WTC11 (cell line): ENCODE measurements at regions not wholly inside any gene's neighbourhood (a gene's known extent, or its start where the extent isn't known, plus 50 kb on each side); places are given as distances from the start of the nearest gene placed in this dataset.

Experiments used
- FOXK1 ChIP-seq: sonication (generic); formaldehyde crosslinking; IDR thresholded peaks from 2 replicates; pipeline ENCODE4 v1.8.0; 2022; ENCODE audit warnings: mild to moderate bottlenecking, moderate library complexity, missing genetic modification reagents
- JUN ChIP-seq: sonication (generic); formaldehyde crosslinking; IDR thresholded peaks from 2 replicates; pipeline ENCODE4 v1.8.0; 2023; ENCODE audit warnings: mild to moderate bottlenecking, missing genetic modification reagents
- NR3C1 ChIP-seq: sonication (generic); formaldehyde crosslinking; conservative IDR thresholded peaks from 2 replicates; pipeline ENCODE4 v1.8.1; 2023; ENCODE audit warnings: low read depth, mild to moderate bottlenecking, missing genetic modification reagents
- SOX15 ChIP-seq: fragments of 250-450 bp; sonication (Bioruptor Pico); IDR thresholded peaks from 2 replicates; pipeline ENCODE4 v1.9.0; 2021; ENCODE audit warnings: mild to moderate bottlenecking
- ZNF121 ChIP-seq: sonication (generic); formaldehyde crosslinking; IDR thresholded peaks from 2 replicates; pipeline ENCODE4 v1.8.0; 2023; ENCODE audit warnings: missing genetic modification reagents
- TF ChIP-seq, protein P1 (sequence below): fragments of 200-600 bp; IDR thresholded peaks from 2 replicates; pipeline ENCODE4 v1.8.0; 2022; ENCODE audit warnings: antibody characterized with exemption
- TF ChIP-seq, protein P2 (sequence below): fragments of 250-450 bp; sonication (Bioruptor Pico); IDR thresholded peaks from 2 replicates; pipeline ENCODE4 v1.9.0; 2021; ENCODE audit warnings: mild to moderate bottlenecking

DNA sequence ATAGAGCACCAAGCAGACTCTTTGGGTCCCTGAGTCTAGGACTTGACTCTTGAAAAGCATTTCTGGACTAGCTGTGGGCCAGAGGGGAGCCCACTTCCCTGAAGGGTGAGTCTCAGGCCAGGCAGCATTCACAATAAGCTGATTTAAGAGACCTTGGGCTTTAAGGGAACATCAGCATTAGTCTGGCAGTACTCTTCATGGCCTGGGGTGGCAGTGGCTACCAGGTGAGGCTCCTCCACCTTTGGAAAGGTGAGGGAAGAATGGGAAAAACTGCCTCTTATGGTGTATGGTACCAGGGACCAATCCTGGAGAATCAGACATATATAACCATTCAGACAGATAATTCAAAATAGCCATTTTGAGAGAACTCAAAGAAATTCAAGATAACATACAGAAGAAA is 599.9 kb upstream of the POU3F3 start:
- TF ChIP-seq NR3C1 (CRISPR knock-in tag) (no peak), SOX15 (no peak), FOXK1 (no peak), ZNF121 (CRISPR knock-in tag) (no peak), JUN (CRISPR knock-in tag) (no peak)
- TF ChIP-seq, protein P1, sequence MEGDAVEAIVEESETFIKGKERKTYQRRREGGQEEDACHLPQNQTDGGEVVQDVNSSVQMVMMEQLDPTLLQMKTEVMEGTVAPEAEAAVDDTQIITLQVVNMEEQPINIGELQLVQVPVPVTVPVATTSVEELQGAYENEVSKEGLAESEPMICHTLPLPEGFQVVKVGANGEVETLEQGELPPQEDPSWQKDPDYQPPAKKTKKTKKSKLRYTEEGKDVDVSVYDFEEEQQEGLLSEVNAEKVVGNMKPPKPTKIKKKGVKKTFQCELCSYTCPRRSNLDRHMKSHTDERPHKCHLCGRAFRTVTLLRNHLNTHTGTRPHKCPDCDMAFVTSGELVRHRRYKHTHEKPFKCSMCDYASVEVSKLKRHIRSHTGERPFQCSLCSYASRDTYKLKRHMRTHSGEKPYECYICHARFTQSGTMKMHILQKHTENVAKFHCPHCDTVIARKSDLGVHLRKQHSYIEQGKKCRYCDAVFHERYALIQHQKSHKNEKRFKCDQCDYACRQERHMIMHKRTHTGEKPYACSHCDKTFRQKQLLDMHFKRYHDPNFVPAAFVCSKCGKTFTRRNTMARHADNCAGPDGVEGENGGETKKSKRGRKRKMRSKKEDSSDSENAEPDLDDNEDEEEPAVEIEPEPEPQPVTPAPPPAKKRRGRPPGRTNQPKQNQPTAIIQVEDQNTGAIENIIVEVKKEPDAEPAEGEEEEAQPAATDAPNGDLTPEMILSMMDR = 0 out of 2 replicates have a peak, but pooled peaks have one; percentile 13
- TF ChIP-seq, protein P2, sequence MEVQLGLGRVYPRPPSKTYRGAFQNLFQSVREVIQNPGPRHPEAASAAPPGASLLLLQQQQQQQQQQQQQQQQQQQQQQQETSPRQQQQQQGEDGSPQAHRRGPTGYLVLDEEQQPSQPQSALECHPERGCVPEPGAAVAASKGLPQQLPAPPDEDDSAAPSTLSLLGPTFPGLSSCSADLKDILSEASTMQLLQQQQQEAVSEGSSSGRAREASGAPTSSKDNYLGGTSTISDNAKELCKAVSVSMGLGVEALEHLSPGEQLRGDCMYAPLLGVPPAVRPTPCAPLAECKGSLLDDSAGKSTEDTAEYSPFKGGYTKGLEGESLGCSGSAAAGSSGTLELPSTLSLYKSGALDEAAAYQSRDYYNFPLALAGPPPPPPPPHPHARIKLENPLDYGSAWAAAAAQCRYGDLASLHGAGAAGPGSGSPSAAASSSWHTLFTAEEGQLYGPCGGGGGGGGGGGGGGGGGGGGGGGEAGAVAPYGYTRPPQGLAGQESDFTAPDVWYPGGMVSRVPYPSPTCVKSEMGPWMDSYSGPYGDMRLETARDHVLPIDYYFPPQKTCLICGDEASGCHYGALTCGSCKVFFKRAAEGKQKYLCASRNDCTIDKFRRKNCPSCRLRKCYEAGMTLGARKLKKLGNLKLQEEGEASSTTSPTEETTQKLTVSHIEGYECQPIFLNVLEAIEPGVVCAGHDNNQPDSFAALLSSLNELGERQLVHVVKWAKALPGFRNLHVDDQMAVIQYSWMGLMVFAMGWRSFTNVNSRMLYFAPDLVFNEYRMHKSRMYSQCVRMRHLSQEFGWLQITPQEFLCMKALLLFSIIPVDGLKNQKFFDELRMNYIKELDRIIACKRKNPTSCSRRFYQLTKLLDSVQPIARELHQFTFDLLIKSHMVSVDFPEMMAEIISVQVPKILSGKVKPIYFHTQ = no peak
